HCT116 (cell line): ENCODE measurements at regions not wholly inside any gene's neighbourhood (a gene's known extent, or its start where the extent isn't known, plus 50 kb on each side); places are given as distances from the start of the nearest gene placed in this dataset.

ENCODE experiments used
- ATAC-seq: fragments of 200-7000 bp; cut with Tn5 transposase; 2 replicates; pipeline ENCODE4 v1.9.1; 2020; ENCODE audit warnings: mild to moderate bottlenecking, moderate library complexity
- BruUV-seq: library from RNA; stranded (reverse); fragments of 400-500 nt; replicated peaks from 2 replicates; lab custom pipeline; 2021; lab: Mats Ljungman, UMichigan
- CTCF ChIA-PET: fragments of 300-600 bp; sonication (Branson Sonifier 250); formaldehyde crosslinking; loops from one replicate; lab custom pipeline; 2021; ENCODE audit warnings: antibody characterized with exemption; lab: Charles Lee
- POLR2A ChIA-PET: fragments of 300-600, 350-600 bp; sonication (Branson Sonifier 250); formaldehyde crosslinking; loops from one replicate; lab custom pipeline; 2021; ENCODE audit warnings: antibody characterized with exemption; lab: Charles Lee
- RAD21 ChIA-PET, 2 experiments: fragments of 300-600 bp; sonication (Branson Sonifier 250); formaldehyde crosslinking; loops; one replicate each; lab custom pipeline; 2023; ENCODE audit warnings: low total read pairs in 2 of 2; ENCODE audit not compliant: uncharacterized antibody in 2 of 2, unreplicated experiment in 2 of 2, low non-redundant PET in 1 of 2; lab: Charles Lee
- DNase-seq: peaks from one replicate; pipeline ENCODE4 v3.0.0-alpha.2; 2010; ENCODE audit warnings: low read depth, low spot score
- H2AFZ ChIP-seq: fragments of 200-600 bp; shearing (Covaris generic), sonication (generic); 2 replicates; pipeline ENCODE4 v1.6.1; 2017; ENCODE audit warnings: low read depth, mixed run types, mixed read lengths, antibody characterized with exemption, low read length; ENCODE audit not compliant: poor library complexity, severe bottlenecking
- H3K27ac ChIP-seq: 2 replicates; pipeline ENCODE4 v1.5.1; 2012; ENCODE audit warnings: low read depth, low read length
- H3K27me3 ChIP-seq: fragments of 200-600 bp; sonication (generic); 2 replicates; pipeline ENCODE4 v1.6.1; 2016; ENCODE audit warnings: mixed run types, low read length, mixed read lengths; ENCODE audit not compliant: insufficient read depth
- H3K36me3 ChIP-seq, 2 experiments: fragments of 200-500 bp in 1 of 2; fragments of 200-600 bp in 1 of 2; sonication (Bioruptor generic) in 1 of 2; sonication (generic) in 1 of 2; 2 replicates each; pipeline versions ENCODE4 v1.5.1 to v1.6.1; 2014 to 2016; ENCODE audit warnings: low read length in 2 of 2, inconsistent platforms in 1 of 2, mixed read lengths in 1 of 2, mixed run types in 1 of 2; ENCODE audit not compliant: insufficient read depth in 2 of 2, control insufficient read depth in 1 of 2
- H3K4me1 ChIP-seq, 2 experiments: fragments of 200-600 bp in 1 of 2; sonication (generic) in 1 of 2; 2 replicates each; pipeline versions ENCODE4 v1.5.1 to v1.6.1; 2012 to 2017; ENCODE audit warnings: low read length in 2 of 2, inconsistent platforms in 1 of 2, mild to moderate bottlenecking in 1 of 2, mixed read lengths in 1 of 2, mixed run types in 1 of 2, moderate library complexity in 1 of 2; ENCODE audit not compliant: insufficient read depth in 2 of 2, control insufficient read depth in 1 of 2
- H3K4me2 ChIP-seq: fragments of 200-600 bp; sonication (generic); 2 replicates; pipeline ENCODE4 v1.6.1; 2017; ENCODE audit warnings: mixed run types, low read length, mixed read lengths
- H3K4me3 ChIP-seq, 2 experiments: fragments of 200-600 bp in 1 of 2; sonication (generic) in 1 of 2; replicated peaks in 1 of 2; 2 replicates each; pipeline ENCODE4 v1.5.1; 2011 to 2016; ENCODE audit warnings: low read length in 2 of 2, control low read depth in 1 of 2, low read depth in 1 of 2, mild to moderate bottlenecking in 1 of 2, mixed read lengths in 1 of 2, mixed run types in 1 of 2
- H3K79me2 ChIP-seq: fragments of 200-600 bp; sonication (generic); 2 replicates; pipeline ENCODE4 v1.6.1; 2017; ENCODE audit warnings: mild to moderate bottlenecking, mixed run types, low read length, moderate library complexity, mixed read lengths; ENCODE audit not compliant: insufficient read depth
- H3K9ac ChIP-seq: fragments of 200-600 bp; sonication (generic); 2 replicates; pipeline ENCODE4 v1.6.1; 2016; ENCODE audit warnings: low read length, mixed read lengths
- H3K9me2 ChIP-seq: fragments of 200-600 bp; sonication (generic), shearing (Covaris generic); 2 replicates; pipeline ENCODE4 v1.6.1; 2017; ENCODE audit warnings: mixed run types, mild to moderate bottlenecking, moderate library complexity; ENCODE audit not compliant: insufficient read depth
- H3K9me3 ChIP-seq, 2 experiments: fragments of 200-500 bp in 1 of 2; fragments of 200-600 bp in 1 of 2; sonication (Bioruptor generic) in 1 of 2; sonication (generic) in 1 of 2; 2 replicates each; pipeline ENCODE4 v1.6.1; 2014 to 2017; ENCODE audit warnings: low read length in 2 of 2, mixed read lengths in 2 of 2, inconsistent platforms in 1 of 2, low read depth in 1 of 2, mild to moderate bottlenecking in 1 of 2, mixed run types in 1 of 2, moderate library complexity in 1 of 2; ENCODE audit not compliant: control insufficient read depth in 1 of 2, insufficient read depth in 1 of 2
- H4K20me1 ChIP-seq: fragments of 200-600 bp; sonication (generic), shearing (Covaris generic); 2 replicates; pipeline ENCODE4 v1.6.1; 2017; ENCODE audit warnings: mixed run types, mild to moderate bottlenecking, moderate library complexity; ENCODE audit not compliant: insufficient read depth
- ATF3 ChIP-seq: IDR thresholded peaks from 2 replicates; pipeline ENCODE4 v1.6.1; 2012
- CBX3 ChIP-seq: IDR thresholded peaks from 2 replicates; pipeline ENCODE4 v1.6.1; 2012; ENCODE audit warnings: low read depth
- CTCF ChIP-seq, 3 experiments: fragments of 200-600 bp in 1 of 3; sonication (generic) in 1 of 3; IDR thresholded peaks in 2 of 3; conservative IDR thresholded peaks in 1 of 3; 2 replicates each; pipeline ENCODE4 v1.5.1; 2012 to 2017; ENCODE audit warnings: low read depth in 2 of 3, low read length in 2 of 3, antibody characterized with exemption in 1 of 3, borderline replicate concordance in 1 of 3, control low read depth in 1 of 3, mild to moderate bottlenecking in 1 of 3, mixed read lengths in 1 of 3, mixed run types in 1 of 3, moderate library complexity in 1 of 3; ENCODE audit not compliant: insufficient read depth in 1 of 3
- EGR1 ChIP-seq: IDR thresholded peaks from 2 replicates; pipeline ENCODE4 v1.6.1; 2012; ENCODE audit warnings: low read depth
- ELF1 ChIP-seq: IDR thresholded peaks from 2 replicates; pipeline ENCODE4 v1.6.1; 2012; ENCODE audit warnings: low read depth, borderline replicate concordance
- EZH2 ChIP-seq: fragments of 200-600 bp; sonication (generic); IDR thresholded peaks from 2 replicates; pipeline ENCODE4 v1.6.1; 2017; ENCODE audit warnings: antibody characterized with exemption, mixed run types
- FOSL1 ChIP-seq: IDR thresholded peaks from 2 replicates; pipeline ENCODE4 v1.6.1; 2012; ENCODE audit warnings: low read depth
- POLR2AphosphoS5 ChIP-seq: IDR thresholded peaks from 2 replicates; pipeline ENCODE4 v1.6.1; 2011; ENCODE audit warnings: mild to moderate bottlenecking, low read depth, low read length, moderate library complexity
- RAD21 ChIP-seq: IDR thresholded peaks from 2 replicates; pipeline ENCODE4 v1.6.1; 2012; ENCODE audit warnings: low read depth, mild to moderate bottlenecking
- REST ChIP-seq: IDR thresholded peaks from 2 replicates; pipeline ENCODE4 v1.6.1; 2012; ENCODE audit warnings: low read depth
- SIN3A ChIP-seq: IDR thresholded peaks from 2 replicates; pipeline ENCODE4 v1.6.1; 2012; ENCODE audit warnings: low read depth
- SRF ChIP-seq: IDR thresholded peaks from 2 replicates; pipeline ENCODE4 v1.6.1; 2012; ENCODE audit warnings: low read depth
- TCF7L2 ChIP-seq: IDR thresholded peaks from 2 replicates; pipeline ENCODE4 v1.7.0; 2011; ENCODE audit warnings: borderline replicate concordance, inconsistent platforms; ENCODE audit not compliant: insufficient read depth, insufficient read length; ENCODE audit errors: extremely low read depth
- YY1 ChIP-seq: IDR thresholded peaks from 2 replicates; pipeline ENCODE4 v1.6.1; 2011; ENCODE audit warnings: low read length, low read depth, moderate library complexity, mild to moderate bottlenecking; ENCODE audit not compliant: insufficient replicate concordance; ENCODE audit errors: extremely low read depth
- ZFX ChIP-seq: fragments of 450-650 bp; IDR thresholded peaks from 2 replicates; pipeline ENCODE4 v1.6.1; 2017
- intact Hi-C: fragments of 100-400 bp; cut with micrococcal nuclease; formaldehyde crosslinking; loops from 2 replicates; pipeline ENCODE4 v1.10.0; 2022

- Histone ChIP-seq H2AFZ (no peak overlapping the region), H3K9ac (no peak overlapping the region), H3K36me3 (no peaks in the 10 kb centered on the region), H3K79me2 (no peaks in the 10 kb centered on the region), H3K27ac (no peak overlapping the region), H3K9me3 (peaks cover 14 to 47% of the 10 kb centered on the region in 2 experiments; a peak in 2 of 4 replicates), H4K20me1 (no peaks in the 10 kb centered on the region), H3K4me1 (no peaks in the 10 kb centered on the region), H3K4me3 (no peak overlapping the region)
- RAD21 ChIA-PET, result no interaction called here
- no peak for DNase-seq
- POLR2A ChIA-PET, result no interaction called here
- TF ChIP-seq CTCF (IDR thresholded peaks at IDR 0.05 in 2 of 3, conservative IDR thresholded peaks at IDR 0.05 in 1 of 3; ENCODE audit: borderline replicate concordance in 1 of 3, insufficient read depth in 1 of 3, low read depth in 2 of 3, low read length in 2 of 3) (no peak), TCF7L2 (no peak), EZH2 (no peak), EGR1 (no peak), SIN3A (no peak), ZFX (no peak)
- TF ChIP-seq, all 23 proteins: peak for 0
- no TSS peak for BruUV-seq
- no peak for ATAC-seq
- CTCF ChIA-PET, result no interaction called here
- Histone ChIP-seq H3K27me3 (no peaks in the 10 kb centered on the region), H3K9me2 (no peaks in the 10 kb centered on the region), H3K4me2 (no peak overlapping the region)
- intact Hi-C loops, result no loop called here
These were observed 670.8 kb downstream of the SORCS1 start for GRCh38 chr10:106493751-106494150.

GRCh38 chr10:106493226-106493625 is 671.3 kb downstream of the SORCS1 start:
- H3K9me3 ChIP-seq, result peaks cover 14 to 48% of the 10 kb centered on the region in 2 experiments; a peak in 2 of 4 replicates
- H3K27ac ChIP-seq, result no peak overlapping the region
- H4K20me1 ChIP-seq, result no peaks in the 10 kb centered on the region
- ATAC-seq (no peak), DNase-seq (no peak)
- no peaks in the 10 kb centered on the region for H3K4me1 ChIP-seq
- H3K9me2 ChIP-seq, result no peaks in the 10 kb centered on the region
- intact Hi-C loops, result no loop called here
- H3K36me3 ChIP-seq, result no peaks in the 10 kb centered on the region
- ChIA-PET POLR2A (no interaction called here), CTCF (no interaction called here), RAD21 (no interaction called here)
- no peak overlapping the region for H3K4me2 ChIP-seq
- H3K4me3 ChIP-seq, result no peak overlapping the region
- H2AFZ ChIP-seq, result no peak overlapping the region
- H3K79me2 ChIP-seq, result no peaks in the 10 kb centered on the region
- no peak overlapping the region for H3K9ac ChIP-seq
- BruUV-seq, result no TSS peak
- no peaks in the 10 kb centered on the region for H3K27me3 ChIP-seq
- TF ChIP-seq REST (no peak), SRF (no peak), FOSL1 (no peak), ELF1 (no peak), YY1 (no peak), POLR2AphosphoS5 (no peak), ATF3 (no peak), CBX3 (no peak), TCF7L2 (no peak), RAD21 (no peak), ZFX (no peak)
